HG03108 (cell line): ENCODE measurements at regions not wholly inside any gene's neighbourhood (a gene's known extent, or its start where the extent isn't known, plus 50 kb on each side); places are given as distances from the start of the nearest gene placed in this dataset.

Source experiments
- ATAC-seq: cut with Tn5 transposase; IDR thresholded peaks from one replicate; pipeline ENCODE4 v1.9.1; 2021; ENCODE audit warnings: moderate library complexity; ENCODE audit not compliant: unreplicated experiment

GRCh38 chr21:16532840-16533239 is 803.1 kb downstream of the USP25 start:
- no peak for ATAC-seq

- ATAC-seq = no peak
Measured at GRCh38 chr21:16533692-16534407, 804.1 kb downstream of the USP25 start.

GRCh38 chr21:16534408-16535101 is 804.8 kb downstream of the USP25 start:
- ATAC-seq = no peak

GRCh38 chr21:16535102-16535422 is 805.3 kb downstream of the USP25 start:
- no peak for ATAC-seq

GRCh38 chr21:16535626-16536025 is 805.8 kb downstream of the USP25 start:
- no peak for ATAC-seq

GRCh38 chr21:16536140-16536539 is 806.4 kb downstream of the USP25 start:
- ATAC-seq = no peak

- ATAC-seq = no peak
Measured at GRCh38 chr21:16536643-16537434, 807.1 kb downstream of the USP25 start.

- ATAC-seq = no peak
Measured at GRCh38 chr21:16537501-16537900, 807.7 kb downstream of the USP25 start.

- no peak for ATAC-seq
Measured at GRCh38 chr21:16538405-16538804, 808.6 kb downstream of the USP25 start.

GRCh38 chr21:16538936-16539440 is 809.2 kb downstream of the USP25 start:
- ATAC-seq = no peak

- ATAC-seq = no peak
Measured at GRCh38 chr21:16540966-16541727, 811.4 kb downstream of the USP25 start.

- no peak for ATAC-seq
Measured at GRCh38 chr21:16550118-16550517, 820.3 kb downstream of the USP25 start.

- no peak for ATAC-seq
Measured at GRCh38 chr21:16550917-16551741, 821.3 kb downstream of the USP25 start.

GRCh38 chr21:16552880-16553279 is 823.1 kb downstream of the USP25 start:
- ATAC-seq = no peak

- no peak for ATAC-seq
Measured at GRCh38 chr21:16554503-16554902, 824.7 kb downstream of the USP25 start.

- ATAC-seq = no peak
Measured at GRCh38 chr21:16563116-16563515, 833.3 kb downstream of the USP25 start.

- no peak for ATAC-seq
Measured at GRCh38 chr21:16563795-16564194, 834.0 kb downstream of the USP25 start.

- ATAC-seq = no peak
Measured at GRCh38 chr21:16568244-16568643, 838.5 kb downstream of the USP25 start.

- no peak for ATAC-seq
Measured at GRCh38 chr21:16568661-16569060, 838.9 kb downstream of the USP25 start.

- ATAC-seq = no peak
Measured at GRCh38 chr21:16569679-16570078, 839.9 kb downstream of the USP25 start.
